ENCODE measurements at regions not wholly inside any gene's neighbourhood (a gene's known extent, or its start where the extent isn't known, plus 50 kb on each side); places are given as distances from the start of the nearest gene placed in this dataset.
"Not testable (repeated sequence)": the region's sequence is repeated elsewhere in the genome, so short reads cannot be mapped to it uniquely, and the experiment has no call there.

DNA sequence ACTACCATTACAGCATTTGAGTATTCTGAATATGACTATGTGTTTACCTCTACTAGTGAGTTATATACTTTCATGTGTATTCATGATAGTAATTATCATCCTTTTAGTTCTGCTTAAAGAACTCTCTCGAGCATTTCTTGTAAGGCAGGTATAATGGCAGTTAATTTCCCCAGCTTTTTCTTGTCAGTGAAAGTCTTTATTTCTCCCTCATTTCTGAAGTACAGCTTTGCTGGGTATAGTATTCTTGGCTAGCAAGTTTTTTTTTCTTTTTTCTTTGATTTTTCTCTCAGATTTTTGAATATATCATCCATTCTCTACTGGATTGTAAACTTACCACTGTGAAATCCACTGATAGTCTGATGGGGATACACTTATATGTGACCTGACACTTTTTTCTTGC is 165.9 kb upstream of the ARHGAP5 start:
- peaks cover 14% of the 10 kb centered on the region for H3K9me3 ChIP-seq (ENCODE audit: control insufficient read depth, low read length, poor library complexity, severe bottlenecking)
- H3K4me1 Mint-ChIP-seq: no peaks in the 10 kb centered on the region
- H3K27ac Mint-ChIP-seq: no peak overlapping the region
- no peak overlapping the region for H3K4me3 Mint-ChIP-seq
- H3K36me3 Mint-ChIP-seq (ENCODE audit: low read depth): peaks cover 2% of the 10 kb centered on the region
- H3K27me3 Mint-ChIP-seq: peaks cover 4% of the 10 kb centered on the region
- ATAC-seq: no peak
- DNase-seq: no peak

DNA sequence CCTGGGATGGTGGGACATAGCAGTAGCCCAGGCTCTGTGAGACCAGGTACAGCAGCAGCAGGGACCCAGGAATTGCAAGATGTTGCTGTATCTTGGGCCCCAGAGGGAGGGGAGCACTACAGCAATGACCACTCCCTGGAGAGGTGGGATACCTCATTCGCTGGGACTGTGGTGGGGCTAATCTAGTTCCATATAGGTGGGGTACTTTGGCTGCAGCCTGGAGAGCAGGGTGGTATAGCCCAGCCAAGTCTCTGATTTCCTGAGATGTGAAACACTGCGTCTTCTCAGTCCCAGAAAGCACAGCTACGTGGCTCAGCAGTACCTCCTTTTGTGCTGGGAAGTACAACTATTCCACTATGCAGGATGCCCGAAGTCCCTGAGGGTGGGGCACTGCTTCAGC is 163.7 kb upstream of the ARHGAP5 start:
- H3K4me1 Mint-ChIP-seq: no peaks in the 10 kb centered on the region
- no peak overlapping the region for H3K4me3 Mint-ChIP-seq
- H3K9me3 ChIP-seq (ENCODE audit: control insufficient read depth, low read length, poor library complexity, severe bottlenecking): peaks cover 14% of the 10 kb centered on the region
- DNase-seq (no peak), ATAC-seq (no peak)
- H3K36me3 Mint-ChIP-seq (ENCODE audit: low read depth): peaks cover 2% of the 10 kb centered on the region
- H3K27me3 Mint-ChIP-seq: peaks cover 4% of the 10 kb centered on the region
- no peak overlapping the region for H3K27ac Mint-ChIP-seq

DNA sequence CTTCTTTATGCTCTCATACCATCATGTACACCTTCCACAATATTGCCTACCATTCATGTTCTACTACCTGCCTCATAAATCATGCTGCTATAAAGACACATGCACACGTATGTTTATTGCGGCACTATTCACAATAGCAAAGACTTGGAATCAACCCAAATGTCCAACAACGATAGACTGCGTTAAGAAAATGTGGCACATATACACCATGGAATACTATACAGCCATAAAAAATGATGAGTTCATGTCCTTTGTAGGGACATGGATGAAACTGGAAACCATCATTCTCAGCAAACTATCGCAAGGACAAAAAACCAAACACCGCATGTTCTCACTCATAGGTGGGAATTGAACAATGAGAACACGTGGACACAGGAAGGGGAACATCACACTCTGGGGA is 158.8 kb upstream of the ARHGAP5 start:
- H3K4me3 Mint-ChIP-seq; H3K27ac Mint-ChIP-seq; H3K36me3 Mint-ChIP-seq (ENCODE audit: low read depth); H3K9me3 ChIP-seq (ENCODE audit: control insufficient read depth, low read length, poor library complexity, severe bottlenecking); H3K4me1 Mint-ChIP-seq; DNase-seq; ATAC-seq: not testable (repeated sequence)
- H3K27me3 Mint-ChIP-seq: peaks cover 11% of the 10 kb centered on the region

DNA sequence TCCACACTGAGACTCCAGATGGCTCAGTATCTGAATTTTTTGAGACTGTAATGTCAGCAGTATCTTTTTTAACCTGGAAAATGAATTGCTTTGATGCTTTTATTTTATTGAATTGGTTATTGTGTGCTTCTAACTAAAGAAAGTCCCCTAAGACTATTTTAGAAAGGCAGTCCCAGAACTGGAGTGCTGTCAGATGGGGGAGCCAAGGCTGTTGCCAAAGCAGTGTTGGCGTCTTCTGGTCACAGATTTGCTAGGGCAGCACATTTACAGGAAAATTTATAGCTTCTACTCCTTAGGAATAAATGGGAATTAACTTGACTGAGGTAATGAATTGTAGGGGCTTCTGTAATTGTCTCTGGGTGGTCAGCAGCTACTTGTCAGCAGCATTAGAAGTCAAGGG is 157.1 kb upstream of the ARHGAP5 start:
- H3K4me3 Mint-ChIP-seq: no peak overlapping the region
- H3K4me1 Mint-ChIP-seq: no peaks in the 10 kb centered on the region
- H3K36me3 Mint-ChIP-seq (ENCODE audit: low read depth): peaks cover 2% of the 10 kb centered on the region
- H3K27me3 Mint-ChIP-seq: peaks cover 11% of the 10 kb centered on the region
- H3K27ac Mint-ChIP-seq: no peak overlapping the region
- H3K9me3 ChIP-seq (ENCODE audit: control insufficient read depth, low read length, poor library complexity, severe bottlenecking): no peaks in the 10 kb centered on the region
- DNase-seq (no peak), ATAC-seq (no peak)

DNA sequence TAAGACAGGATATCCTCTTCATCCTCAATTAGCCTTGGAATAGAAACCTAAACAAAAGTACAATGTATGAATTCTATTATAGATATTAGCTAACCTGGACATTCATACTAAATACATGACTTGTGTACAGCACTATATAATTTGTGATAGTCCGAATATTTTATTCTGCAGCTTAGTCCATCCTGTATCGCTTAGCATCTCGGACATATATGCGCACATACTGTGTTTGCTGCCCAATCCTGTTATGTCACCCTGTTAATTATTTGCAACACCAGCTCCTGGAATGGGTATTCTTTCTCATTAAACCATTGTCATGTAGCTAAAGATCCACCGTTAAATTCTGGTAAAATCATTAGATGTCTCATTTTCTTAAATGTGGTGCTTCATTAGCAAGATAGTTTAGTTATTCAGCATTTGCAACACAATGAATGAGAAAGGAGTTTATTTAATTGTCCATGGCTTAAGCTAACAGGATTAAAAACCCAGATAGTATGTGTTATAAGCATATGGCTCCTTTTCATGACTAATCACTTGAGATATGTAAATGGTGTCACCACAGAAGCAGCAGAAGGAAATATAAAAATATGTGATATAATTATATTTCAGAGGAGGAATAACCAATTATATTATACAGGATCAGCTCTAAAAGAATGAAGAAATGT is 156.0 kb upstream of the ARHGAP5 start:
- DNase-seq: no peak
- no peak for ATAC-seq
- Mint-ChIP-seq H3K27me3 (peaks cover 11% of the 10 kb centered on the region), H3K4me3 (no peak overlapping the region), H3K36me3 (ENCODE audit: low read depth) (peaks cover 2% of the 10 kb centered on the region), H3K4me1 (peaks cover 2% of the 10 kb centered on the region), H3K27ac (no peak overlapping the region)
- no peaks in the 10 kb centered on the region for H3K9me3 ChIP-seq (ENCODE audit: control insufficient read depth, low read length, poor library complexity, severe bottlenecking)

DNA sequence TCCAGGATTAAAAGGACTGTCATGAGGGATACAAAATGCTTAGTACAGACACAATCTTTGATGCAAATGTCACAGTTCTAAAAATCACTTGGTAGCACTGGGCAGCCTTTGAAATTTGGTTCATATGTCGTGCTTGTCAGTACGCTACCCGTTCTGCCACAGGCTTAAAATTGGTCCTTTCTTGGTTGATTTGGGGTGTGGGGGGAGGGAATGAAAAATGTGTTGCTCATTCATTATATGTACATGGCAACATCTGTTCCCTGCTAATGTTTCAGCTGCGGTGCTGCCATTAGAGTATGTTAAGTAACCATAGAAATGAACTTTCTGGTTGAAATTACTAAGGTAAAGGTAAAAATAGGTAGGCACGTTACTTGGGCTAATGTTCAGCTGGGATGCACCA is 155.4 kb upstream of the ARHGAP5 start:
- DNase-seq: no peak
- H3K9me3 ChIP-seq (ENCODE audit: control insufficient read depth, low read length, poor library complexity, severe bottlenecking): no peaks in the 10 kb centered on the region
- Mint-ChIP-seq H3K27ac (no peak overlapping the region), H3K4me3 (no peak overlapping the region), H3K27me3 (peaks cover 11% of the 10 kb centered on the region), H3K36me3 (ENCODE audit: low read depth) (peaks cover 2% of the 10 kb centered on the region), H3K4me1 (peaks cover 2% of the 10 kb centered on the region)
- no peak for ATAC-seq

DNA sequence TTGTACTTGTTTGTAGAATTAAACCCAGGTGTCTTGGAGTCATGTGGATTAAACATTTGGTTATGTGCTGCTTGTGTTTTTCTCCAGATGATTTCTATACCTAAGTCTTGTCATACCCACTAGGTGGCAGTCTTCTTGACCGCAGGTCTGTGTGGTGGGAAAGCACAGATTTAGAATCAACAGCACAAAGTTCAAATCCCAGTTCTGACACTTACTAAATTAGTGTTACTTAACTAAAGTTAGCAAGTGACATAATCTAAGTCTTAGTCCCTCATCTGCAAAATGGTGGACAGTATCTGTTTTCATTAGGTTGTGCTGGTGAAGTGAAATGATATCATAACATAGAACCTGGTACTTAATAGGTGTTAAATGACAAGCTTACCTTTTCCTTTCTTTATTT is 151.0 kb upstream of the ARHGAP5 start:
- H3K27ac Mint-ChIP-seq: no peak overlapping the region
- peaks cover 2% of the 10 kb centered on the region for H3K36me3 Mint-ChIP-seq (ENCODE audit: low read depth)
- H3K9me3 ChIP-seq (ENCODE audit: control insufficient read depth, low read length, poor library complexity, severe bottlenecking): no peaks in the 10 kb centered on the region
- H3K4me3 Mint-ChIP-seq: no peak overlapping the region
- peaks cover 15% of the 10 kb centered on the region for H3K4me1 Mint-ChIP-seq
- peaks cover 3% of the 10 kb centered on the region for H3K27me3 Mint-ChIP-seq
- ATAC-seq (peak; percentile 74), DNase-seq (no peak)

DNA sequence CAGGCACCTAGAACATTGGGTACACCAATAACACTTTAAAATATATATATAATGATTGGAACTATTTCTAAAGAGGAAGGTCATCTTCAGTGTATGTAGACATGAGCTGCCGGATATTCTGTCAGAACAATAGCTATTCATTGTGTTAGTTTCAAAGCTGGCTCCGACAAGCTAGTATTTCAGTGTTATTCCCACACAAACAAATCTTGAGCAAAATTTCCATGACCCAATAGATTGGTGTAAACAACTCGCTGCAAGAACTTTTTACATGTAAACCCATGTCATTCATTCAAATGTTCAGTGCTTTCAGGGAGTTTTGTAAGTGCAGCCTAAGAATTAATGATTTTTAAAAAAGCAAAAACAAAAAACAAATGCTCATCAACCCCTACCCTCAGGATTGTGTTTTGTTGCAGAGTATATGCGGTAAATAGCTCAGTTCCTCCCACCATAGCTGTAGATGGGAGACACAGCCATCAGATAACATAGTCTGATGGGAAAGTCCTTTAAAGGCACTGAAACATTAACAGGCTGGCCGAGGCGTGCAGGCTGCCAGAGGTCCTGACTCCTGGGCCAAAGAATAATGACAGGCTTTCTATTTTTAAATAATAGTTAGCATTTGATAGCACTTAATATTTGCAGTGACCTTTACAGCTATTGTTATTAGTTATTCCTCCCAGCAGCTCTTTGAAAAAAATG is 150.3 kb upstream of the ARHGAP5 start:
- Mint-ChIP-seq H3K27me3 (no peaks in the 10 kb centered on the region), H3K4me3 (no peak overlapping the region), H3K4me1 (peaks cover 15% of the 10 kb centered on the region), H3K36me3 (ENCODE audit: low read depth) (peaks cover 2% of the 10 kb centered on the region), H3K27ac (no peak overlapping the region)
- ATAC-seq (no peak), DNase-seq (no peak)
- no peaks in the 10 kb centered on the region for H3K9me3 ChIP-seq (ENCODE audit: control insufficient read depth, low read length, poor library complexity, severe bottlenecking)

DNA sequence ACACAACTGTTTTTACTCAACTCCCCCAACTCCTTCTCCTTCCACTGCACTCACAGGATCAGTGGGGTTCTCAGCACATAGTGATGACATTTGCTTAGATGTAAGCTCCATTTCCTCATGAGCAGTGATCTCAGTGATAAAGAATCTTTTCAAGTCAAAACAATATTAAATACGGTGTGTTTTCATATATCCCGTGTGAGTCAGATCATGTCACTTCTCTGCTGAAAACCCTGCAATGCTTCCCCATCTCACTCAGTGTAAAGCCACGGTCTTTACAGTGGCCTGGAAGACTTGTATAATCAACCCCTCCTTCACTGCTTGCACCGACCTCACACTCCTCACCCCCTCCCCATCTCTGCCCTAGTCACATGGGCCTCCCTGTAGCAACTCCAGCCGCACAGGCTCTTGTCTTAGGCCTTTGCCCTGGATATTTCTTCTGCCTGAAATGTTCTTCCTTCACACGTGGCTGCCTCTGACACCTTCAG is 149.7 kb upstream of the ARHGAP5 start:
- H3K9me3 ChIP-seq (ENCODE audit: control insufficient read depth, low read length, poor library complexity, severe bottlenecking): no peaks in the 10 kb centered on the region
- Mint-ChIP-seq H3K27me3 (no peaks in the 10 kb centered on the region), H3K36me3 (ENCODE audit: low read depth) (peaks cover 2% of the 10 kb centered on the region), H3K4me1 (peaks cover 15% of the 10 kb centered on the region), H3K4me3 (no peak overlapping the region), H3K27ac (peak overlapping the region; percentile 54)
- ATAC-seq (no peak), DNase-seq (no peak)

DNA sequence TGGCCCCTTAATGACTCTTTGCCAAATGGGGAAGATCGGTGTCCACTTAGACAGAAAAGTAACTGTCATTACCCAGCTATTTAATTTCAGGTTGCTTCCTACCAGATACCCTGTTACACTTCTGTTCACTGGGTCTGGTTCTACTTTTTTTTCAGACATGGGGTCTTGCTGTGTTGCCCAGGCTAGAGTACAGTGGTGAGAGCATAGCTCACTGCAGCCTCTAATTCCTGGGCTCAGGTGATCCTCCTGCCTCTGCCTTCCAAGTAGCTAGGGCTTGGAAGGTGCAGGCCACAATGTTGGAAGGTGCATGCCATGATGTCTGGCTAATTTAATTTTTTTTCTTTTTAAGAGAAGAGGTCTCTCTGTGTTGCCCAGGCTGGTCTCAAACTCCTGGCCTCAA is 147.0 kb upstream of the ARHGAP5 start:
- H3K27me3 Mint-ChIP-seq: no peaks in the 10 kb centered on the region
- H3K36me3 Mint-ChIP-seq (ENCODE audit: low read depth): no peaks in the 10 kb centered on the region
- H3K4me3 Mint-ChIP-seq: no peak overlapping the region
- DNase-seq (no peak), ATAC-seq (no peak)
- H3K4me1 Mint-ChIP-seq: peaks cover 25% of the 10 kb centered on the region
- H3K9me3 ChIP-seq (ENCODE audit: control insufficient read depth, low read length, poor library complexity, severe bottlenecking): no peaks in the 10 kb centered on the region
- peak overlapping the region; percentile 27 for H3K27ac Mint-ChIP-seq

DNA sequence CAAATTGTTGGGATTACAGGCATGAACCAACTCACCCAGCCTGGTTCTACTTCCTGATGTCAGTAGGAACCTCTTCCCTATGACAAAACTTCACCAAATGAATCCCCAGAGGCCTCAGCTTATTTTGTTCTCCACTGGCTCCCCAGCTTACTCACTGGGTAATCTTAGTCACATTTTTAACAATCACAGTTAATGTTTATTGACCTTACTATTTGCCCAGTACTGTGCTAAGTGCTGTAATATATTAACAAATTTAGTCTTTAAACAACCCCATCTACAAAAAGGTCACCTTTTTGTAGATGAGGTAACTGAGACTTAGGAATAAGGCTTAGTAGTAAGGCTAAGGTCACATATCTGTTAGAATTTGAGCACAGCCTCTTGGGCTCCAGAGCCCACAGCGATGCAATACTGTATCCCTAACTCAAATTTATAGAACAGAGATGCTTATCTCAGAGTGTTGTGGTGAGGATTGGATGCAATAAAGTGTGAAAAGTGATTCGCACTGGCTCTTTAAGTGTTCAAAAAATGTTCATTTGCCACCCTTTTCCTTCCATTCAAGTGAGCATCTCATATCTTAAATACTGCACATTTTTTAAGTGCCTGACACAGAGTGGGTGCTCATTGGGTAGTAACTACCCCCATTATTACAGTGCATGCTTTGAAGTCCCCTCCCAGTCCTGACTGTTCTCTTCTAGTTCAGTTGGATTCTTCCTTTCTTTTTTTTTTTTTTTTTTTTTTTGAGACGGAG is 146.4 kb upstream of the ARHGAP5 start:
- ATAC-seq: no peak

DNA sequence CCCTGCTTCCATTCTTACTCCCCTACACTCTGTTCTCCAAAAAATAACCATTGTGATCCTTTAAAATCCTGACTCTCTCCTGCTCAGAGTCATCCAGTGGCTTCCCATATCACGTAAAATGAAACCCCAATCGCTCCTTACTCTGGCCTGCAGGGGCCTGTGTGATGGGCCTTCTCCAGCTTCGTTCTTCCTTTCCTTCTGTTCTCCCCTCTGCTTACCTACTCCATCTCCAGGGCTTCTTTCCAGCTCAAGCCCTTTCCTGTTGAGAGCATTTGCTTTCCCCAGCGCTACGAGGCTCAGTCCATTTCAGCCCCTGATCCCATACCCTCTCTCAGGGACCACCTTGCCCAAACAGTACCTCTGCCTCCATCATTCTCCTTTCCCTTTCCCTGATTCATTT is 144.4 kb upstream of the ARHGAP5 start:
- no peak overlapping the region for H3K4me3 Mint-ChIP-seq
- H3K9me3 ChIP-seq (ENCODE audit: control insufficient read depth, low read length, poor library complexity, severe bottlenecking): no peaks in the 10 kb centered on the region
- DNase-seq: no peak
- no peaks in the 10 kb centered on the region for H3K36me3 Mint-ChIP-seq (ENCODE audit: low read depth)
- no peak for ATAC-seq
- no peaks in the 10 kb centered on the region for H3K27me3 Mint-ChIP-seq
- peaks cover 27% of the 10 kb centered on the region for H3K4me1 Mint-ChIP-seq
- no peak overlapping the region for H3K27ac Mint-ChIP-seq

More for the DNA sequence above, 146.4 kb upstream of the ARHGAP5 start:
- H3K4me1 Mint-ChIP-seq: peaks cover 29% of the 10 kb centered on the region
- no peak overlapping the region for H3K4me3 Mint-ChIP-seq
- H3K36me3 Mint-ChIP-seq (ENCODE audit: low read depth): no peaks in the 10 kb centered on the region
- no peaks in the 10 kb centered on the region for H3K9me3 ChIP-seq (ENCODE audit: control insufficient read depth, low read length, poor library complexity, severe bottlenecking)
- peak overlapping the region; percentile 27 for H3K27ac Mint-ChIP-seq
- no peak for DNase-seq
- H3K27me3 Mint-ChIP-seq: no peaks in the 10 kb centered on the region

DNA sequence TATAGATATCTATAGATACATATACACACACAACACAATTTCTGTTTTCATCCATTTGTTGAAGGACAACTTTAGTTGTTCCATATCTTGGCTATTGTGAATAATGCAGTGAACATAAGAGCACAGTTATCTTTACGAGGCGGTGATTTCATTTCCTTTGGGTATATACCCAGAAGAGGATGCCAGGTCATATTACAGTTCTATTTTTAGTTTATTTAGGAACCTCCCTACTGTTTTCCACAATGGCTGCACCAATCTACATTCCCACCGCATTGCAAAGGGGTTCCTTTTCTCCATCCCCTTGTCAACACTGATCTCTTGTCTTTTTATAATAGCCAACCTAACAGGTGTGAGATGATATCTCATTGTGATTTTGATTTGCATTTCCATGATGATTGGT is 143.4 kb upstream of the ARHGAP5 start:
- no peaks in the 10 kb centered on the region for H3K27me3 Mint-ChIP-seq
- H3K4me3 Mint-ChIP-seq: no peak overlapping the region
- ATAC-seq (no peak), DNase-seq (no peak)
- no peaks in the 10 kb centered on the region for H3K36me3 Mint-ChIP-seq (ENCODE audit: low read depth)
- H3K9me3 ChIP-seq (ENCODE audit: control insufficient read depth, low read length, poor library complexity, severe bottlenecking): no peaks in the 10 kb centered on the region
- H3K4me1 Mint-ChIP-seq: peaks cover 31% of the 10 kb centered on the region
- H3K27ac Mint-ChIP-seq: no peak overlapping the region

Data from T-helper 17 cell (primary cell).